Ureter (tissue), 1 donor: ENCODE measurements at regions not wholly inside any gene's neighbourhood (a gene's known extent, or its start where the extent isn't known, plus 50 kb on each side); places are given as distances from the start of the nearest gene placed in this dataset.
"Not testable (repeated sequence)": the region's sequence is repeated elsewhere in the genome, so short reads cannot be mapped to it uniquely, and the experiment has no call there.

Experiments
- DNase-seq: peaks from one replicate; pipeline ENCODE4 v3.0.0-alpha.2; 2020; ENCODE audit warnings: low spot score
- donor health status: DM: yes; HTN: yes; CAD: no.

GRCh38 chr5:119895066-119895465 lies 265.7 kb downstream of the FAM170A start:
- DNase-seq = no peak

- no peak for DNase-seq
These were observed 267.6 kb downstream of the FAM170A start for GRCh38 chr5:119896826-119897536.

- no peak for DNase-seq
These were observed 268.4 kb downstream of the FAM170A start for GRCh38 chr5:119897537-119898370.

GRCh38 chr5:119899981-119900380 lies 270.6 kb downstream of the FAM170A start:
- DNase-seq = no peak

GRCh38 chr5:119902593-119902992 lies 273.2 kb downstream of the FAM170A start:
- DNase-seq = no peak

GRCh38 chr5:119913425-119913824 lies 284.1 kb downstream of the FAM170A start:
- no peak for DNase-seq

- DNase-seq = no peak
These were observed 289.9 kb downstream of the FAM170A start for GRCh38 chr5:119919279-119919678.

GRCh38 chr5:119926301-119926700 lies 296.9 kb downstream of the FAM170A start:
- DNase-seq = no peak

- no peak for DNase-seq
These were observed 299.6 kb downstream of the FAM170A start for GRCh38 chr5:119928974-119929373.

GRCh38 chr5:119930490-119930889 lies 301.1 kb downstream of the FAM170A start:
- no peak for DNase-seq

- DNase-seq = no peak
These were observed 313.8 kb downstream of the FAM170A start for GRCh38 chr5:119943148-119943547.

- no peak for DNase-seq
These were observed 316.3 kb downstream of the FAM170A start for GRCh38 chr5:119945691-119946090.

GRCh38 chr5:119948162-119948561 lies 318.8 kb downstream of the FAM170A start:
- no peak for DNase-seq

GRCh38 chr5:119949426-119949999 lies 320.2 kb downstream of the FAM170A start:
- DNase-seq = no peak

GRCh38 chr5:119951330-119951934 lies 322.1 kb downstream of the FAM170A start:
- DNase-seq = no peak

GRCh38 chr5:119953474-119953873 lies 324.1 kb downstream of the FAM170A start:
- DNase-seq = no peak

- no peak for DNase-seq
These were observed 324.7 kb downstream of the FAM170A start for GRCh38 chr5:119954106-119954505.

GRCh38 chr5:119961993-119962392 lies 332.6 kb downstream of the FAM170A start:
- no peak for DNase-seq

- no peak for DNase-seq
These were observed 336.7 kb downstream of the FAM170A start for GRCh38 chr5:119966028-119966427.

GRCh38 chr5:119968690-119969089 lies 339.3 kb downstream of the FAM170A start:
- DNase-seq = no peak

- DNase-seq = not testable (repeated sequence)
These were observed 357.7 kb downstream of the FAM170A start for GRCh38 chr5:119987077-119987476.

- DNase-seq = no peak
These were observed 362.3 kb downstream of the FAM170A start for GRCh38 chr5:119991625-119992024.
